Tibial artery (tissue), 4 donors: ENCODE measurements at regions not wholly inside any gene's neighbourhood (a gene's known extent, or its start where the extent isn't known, plus 50 kb on each side); places are given as distances from the start of the nearest gene placed in this dataset.
A peak's percentile ranks its signal among the peaks of the same experiment; 100 is the strongest.

ENCODE experiments used
- DNase-seq, 2 donors: peaks; one replicate each; pipeline ENCODE4 v3.0.0-alpha.2; 2019
- H3K27ac ChIP-seq, 2 donors: fragments of 200-600 bp; sonication (generic) in 1 of 2; 1 replicate in 1 of 2; 2 replicates in 1 of 2; pipeline ENCODE4 v1.5.1; 2018 to 2019; ENCODE audit warnings: mild to moderate bottlenecking in 1 of 2
- H3K27me3 ChIP-seq, 2 donors: fragments of 200-600 bp; sonication (generic) in 1 of 2; one replicate each; pipeline versions ENCODE4 v1.5.1 to v1.6.0; 2016 to 2019
- H3K36me3 ChIP-seq, 3 donors: fragments of 200-600 bp; sonication (generic) in 2 of 3; one replicate each; pipeline ENCODE4 v1.5.1; 2016 to 2019; ENCODE audit warnings: mild to moderate bottlenecking in 2 of 3
- H3K4me1 ChIP-seq, 4 donors: fragments of 200-600 bp; sonication (generic) in 2 of 4; 1 replicate in 3 of 4; 2 replicates in 1 of 4; pipeline ENCODE4 v1.5.1; 2016 to 2019
- H3K4me3 ChIP-seq, 2 donors: fragments of 200-600 bp; sonication (generic) in 1 of 2; 1 replicate in 1 of 2; 2 replicates in 1 of 2; pipeline ENCODE4 v1.5.1; 2018 to 2019; ENCODE audit warnings: mild to moderate bottlenecking in 2 of 2
- H3K9me3 ChIP-seq, 3 donors: fragments of 200-600 bp; sonication (generic) in 1 of 3; one replicate each; pipeline ENCODE4 v1.5.1; 2016 to 2019
- CTCF ChIP-seq, 2 experiments: fragments of 200-600 bp in 1 of 2; fragments of 450-650 bp in 1 of 2; IDR thresholded peaks; one replicate each; pipeline ENCODE4 v1.5.1; 2017 to 2019; ENCODE audit warnings: antibody characterized with exemption in 2 of 2, mild to moderate bottlenecking in 1 of 2, moderate library complexity in 1 of 2
- intact Hi-C: fragments of 100-400 bp; cut with DNase I; formaldehyde crosslinking; loops from one replicate; pipeline ENCODE4 v1.15.0; 2023; ENCODE audit warnings: low total_unique reads

GRCh38 chr6:43951756-43952675, 175.2 kb downstream of the MRPL14 start:
- no peak overlapping the region for H3K27ac ChIP-seq
- no peaks in the 10 kb centered on the region for H3K9me3 ChIP-seq
- no peak overlapping the region for H3K4me3 ChIP-seq
- no peak for TF ChIP-seq CTCF (IDR thresholded peaks at IDR 0.05)
- intact Hi-C loops = no loop called here
- no peaks in the 10 kb centered on the region for H3K36me3 ChIP-seq
- DNase-seq = no peak
- no peaks in the 10 kb centered on the region for H3K4me1 ChIP-seq
- H3K27me3 ChIP-seq = peaks cover 0 to 19% of the 10 kb centered on the region in 2 donors

- no peak overlapping the region for H3K4me3 ChIP-seq
- intact Hi-C loops = no loop called here
- H3K27ac ChIP-seq = no peak overlapping the region
- H3K36me3 ChIP-seq = no peaks in the 10 kb centered on the region
- H3K27me3 ChIP-seq = peaks cover 0 to 19% of the 10 kb centered on the region in 2 donors
- no peaks in the 10 kb centered on the region for H3K9me3 ChIP-seq
- DNase-seq = peak in 1 of 2 donors; percentile 61
- TF ChIP-seq CTCF (IDR thresholded peaks at IDR 0.05) = no peak
- no peaks in the 10 kb centered on the region for H3K4me1 ChIP-seq
Observed at GRCh38 chr6:43951063-43951755, 176.0 kb downstream of the MRPL14 start.

- peaks cover 0 to 19% of the 10 kb centered on the region in 2 donors for H3K27me3 ChIP-seq
- peaks cover 0 to 3% (median 2%) of the 10 kb centered on the region in 3 donors for H3K9me3 ChIP-seq
- intact Hi-C loops = no loop called here
- no peak overlapping the region for H3K27ac ChIP-seq
- no peaks in the 10 kb centered on the region for H3K36me3 ChIP-seq
- TF ChIP-seq CTCF (IDR thresholded peaks at IDR 0.05) = no peak
- H3K4me3 ChIP-seq = no peak overlapping the region
- H3K4me1 ChIP-seq = no peaks in the 10 kb centered on the region
- peak in 1 of 2 donors; percentile 25 for DNase-seq
Observed at GRCh38 chr6:43950731-43951062, 176.6 kb downstream of the MRPL14 start.

GRCh38 chr6:43950051-43950605, 177.1 kb downstream of the MRPL14 start:
- H3K4me3 ChIP-seq = no peak overlapping the region
- intact Hi-C loops = no loop called here
- peak in 1 of 2 donors; percentile 48 for DNase-seq
- no peaks in the 10 kb centered on the region for H3K4me1 ChIP-seq
- TF ChIP-seq CTCF (IDR thresholded peaks at IDR 0.05) = no peak
- H3K27me3 ChIP-seq = peaks cover 0 to 19% of the 10 kb centered on the region in 2 donors
- peaks cover 0 to 8% (median 8%) of the 10 kb centered on the region in 3 donors for H3K9me3 ChIP-seq
- H3K36me3 ChIP-seq = no peaks in the 10 kb centered on the region
- H3K27ac ChIP-seq = no peak overlapping the region

GRCh38 chr6:43949551-43949991, 177.7 kb downstream of the MRPL14 start:
- no peak overlapping the region for H3K4me3 ChIP-seq
- no peak for TF ChIP-seq CTCF (IDR thresholded peaks at IDR 0.05)
- no peaks in the 10 kb centered on the region for H3K36me3 ChIP-seq
- H3K9me3 ChIP-seq = peaks cover 0 to 12% (median 11%) of the 10 kb centered on the region in 3 donors
- DNase-seq = no peak
- no peak overlapping the region for H3K27ac ChIP-seq
- H3K27me3 ChIP-seq = peaks cover 0 to 14% of the 10 kb centered on the region in 2 donors
- H3K4me1 ChIP-seq = no peaks in the 10 kb centered on the region
- intact Hi-C loops = no loop called here
